ENCODE measurements at regions not wholly inside any gene's neighbourhood (a gene's known extent, or its start where the extent isn't known, plus 50 kb on each side); places are given as distances from the start of the nearest gene placed in this dataset.

GRCh38 chr14:101505236-101505970 lies 55.9 kb upstream of the DIO3 start:
- no peak for DNase-seq (ENCODE audit: low read depth)
- no peak overlapping the region for H3K4me3 ChIP-seq (ENCODE audit: low read length)
- no peak for TF ChIP-seq CTCF (IDR thresholded peaks at IDR 0.05; ENCODE audit: insufficient read depth, low read depth, low read length, missing control alignments)

GRCh38 chr14:101506211-101506925 lies 54.9 kb upstream of the DIO3 start:
- no peak for DNase-seq (ENCODE audit: low read depth)

GRCh38 chr14:101506926-101507835 lies 54.1 kb upstream of the DIO3 start:
- no peak for DNase-seq (ENCODE audit: low read depth)
- H3K4me3 ChIP-seq (ENCODE audit: low read length): no peak overlapping the region
- TF ChIP-seq CTCF (IDR thresholded peaks at IDR 0.05; ENCODE audit: insufficient read depth, low read depth, low read length, missing control alignments): no peak

More at GRCh38 chr14:101506211-101506925, 54.9 kb upstream of the DIO3 start:
- no peak overlapping the region for H3K4me3 ChIP-seq (ENCODE audit: low read length)
- no peak for TF ChIP-seq CTCF (IDR thresholded peaks at IDR 0.05; ENCODE audit: insufficient read depth, low read depth, low read length, missing control alignments)

- no peak overlapping the region for H3K4me3 ChIP-seq (ENCODE audit: low read length)
- TF ChIP-seq CTCF (IDR thresholded peaks at IDR 0.05; ENCODE audit: insufficient read depth, low read depth, low read length, missing control alignments): no peak
- DNase-seq (ENCODE audit: low read depth): no peak
Measured at GRCh38 chr14:101507836-101508150, 53.5 kb upstream of the DIO3 start.

GRCh38 chr14:101508196-101508947 lies 52.9 kb upstream of the DIO3 start:
- no peak overlapping the region for H3K4me3 ChIP-seq (ENCODE audit: low read length)
- no peak for TF ChIP-seq CTCF (IDR thresholded peaks at IDR 0.05; ENCODE audit: insufficient read depth, low read depth, low read length, missing control alignments)
- DNase-seq (ENCODE audit: low read depth): no peak

- no peak for DNase-seq (ENCODE audit: low read depth)
- TF ChIP-seq CTCF (IDR thresholded peaks at IDR 0.05; ENCODE audit: insufficient read depth, low read depth, low read length, missing control alignments): no peak
- H3K4me3 ChIP-seq (ENCODE audit: low read length): no peak overlapping the region
Measured at GRCh38 chr14:101508948-101509729, 52.2 kb upstream of the DIO3 start.

Data from epithelial cell of esophagus (primary cell).